GM12874 (cell line): ENCODE measurements at regions not wholly inside any gene's neighbourhood (a gene's known extent, or its start where the extent isn't known, plus 50 kb on each side); places are given as distances from the start of the nearest gene placed in this dataset.

Experiments
- CTCF ChIP-seq: IDR thresholded peaks from 2 replicates; pipeline ENCODE4 v1.5.1; 2011; ENCODE audit warnings: low read depth, mild to moderate bottlenecking, control low read depth, low read length, moderate library complexity; ENCODE audit not compliant: insufficient read depth

- no peak for TF ChIP-seq CTCF
Observed at GRCh38 chr12:38016602-38017001, 300.0 kb upstream of the ALG10B start.

GRCh38 chr12:38025916-38026315 is 290.7 kb upstream of the ALG10B start:
- no peak for TF ChIP-seq CTCF

- TF ChIP-seq CTCF, result no peak
Observed at GRCh38 chr12:38053113-38053512, 263.5 kb upstream of the ALG10B start.

- TF ChIP-seq CTCF, result no peak
Observed at GRCh38 chr12:38053655-38054464, 262.7 kb upstream of the ALG10B start.

- no peak for TF ChIP-seq CTCF
Observed at GRCh38 chr12:38056701-38057689, 259.6 kb upstream of the ALG10B start.

GRCh38 chr12:38099686-38100085 is 216.9 kb upstream of the ALG10B start:
- TF ChIP-seq CTCF, result no peak

- TF ChIP-seq CTCF, result no peak
Observed at GRCh38 chr12:38101753-38102152, 214.8 kb upstream of the ALG10B start.
